ENCODE measurements at regions not wholly inside any gene's neighbourhood (a gene's known extent, or its start where the extent isn't known, plus 50 kb on each side); places are given as distances from the start of the nearest gene placed in this dataset.

- Histone ChIP-seq H4K20me1 (ENCODE audit: low read depth) (no peaks in the 10 kb centered on the region), H3K9me3 (ENCODE audit: low read depth) (no peaks in the 10 kb centered on the region), H3K4me3 (no peak overlapping the region), H3K4me1 (peaks cover 9% of the 10 kb centered on the region), H3F3A (ENCODE audit: low read depth) (no peaks in the 10 kb centered on the region), H3K27me3 (no peaks in the 10 kb centered on the region), H2AFZ (replicated peaks) (no peak overlapping the region), H3K9ac (no peak overlapping the region), H3K79me2 (ENCODE audit: low read depth) (no peaks in the 10 kb centered on the region), H3K4me2 (no peak overlapping the region), H3K27ac (no peak overlapping the region), H3K36me3 (no peaks in the 10 kb centered on the region)
- Mint-ChIP-seq H3K4me3 (no peak overlapping the region), H3K36me3 (no peaks in the 10 kb centered on the region), H3K27ac (no peak overlapping the region), H3K4me1 (peaks cover 9% of the 10 kb centered on the region), H3K27me3 (ENCODE audit: insufficient read depth, low read depth) (no peaks in the 10 kb centered on the region), H3K9me3 (no peaks in the 10 kb centered on the region)
- TF ChIP-seq CTCF (IDR thresholded peaks at IDR 0.05), result no peak
- TF ChIP-seq EZH2phosphoT487 (IDR thresholded peaks at IDR 0.05), result no peak
- no peak for TF ChIP-seq EZH2 (IDR thresholded peaks at IDR 0.05)
- no peak for DNase-seq (ENCODE audit: low spot score)
Observed at GRCh38 chr9:79812507-79813257, 240.9 kb downstream of the TLE4 start.

GRCh38 chr9:79812099-79812498 lies 240.3 kb downstream of the TLE4 start:
- Mint-ChIP-seq H3K4me1 (peaks cover 6% of the 10 kb centered on the region), H3K36me3 (no peaks in the 10 kb centered on the region), H3K4me3 (no peak overlapping the region), H3K9me3 (no peaks in the 10 kb centered on the region), H3K27me3 (ENCODE audit: insufficient read depth, low read depth) (no peaks in the 10 kb centered on the region), H3K27ac (no peak overlapping the region)
- Histone ChIP-seq H3F3A (ENCODE audit: low read depth) (no peaks in the 10 kb centered on the region), H3K4me1 (peaks cover 5% of the 10 kb centered on the region), H3K4me3 (no peak overlapping the region), H3K27ac (no peak overlapping the region), H3K4me2 (no peak overlapping the region), H3K79me2 (ENCODE audit: low read depth) (no peaks in the 10 kb centered on the region), H3K9ac (no peak overlapping the region), H3K36me3 (no peaks in the 10 kb centered on the region), H4K20me1 (ENCODE audit: low read depth) (no peaks in the 10 kb centered on the region), H3K27me3 (no peaks in the 10 kb centered on the region), H3K9me3 (ENCODE audit: low read depth) (no peaks in the 10 kb centered on the region), H2AFZ (replicated peaks) (no peak overlapping the region)
- no peak for DNase-seq (ENCODE audit: low spot score)
- TF ChIP-seq EZH2 (IDR thresholded peaks at IDR 0.05), result no peak
- TF ChIP-seq CTCF (IDR thresholded peaks at IDR 0.05), result no peak
- TF ChIP-seq EZH2phosphoT487 (IDR thresholded peaks at IDR 0.05), result no peak

- Histone ChIP-seq H3K9me3 (ENCODE audit: low read depth) (no peaks in the 10 kb centered on the region), H3K9ac (no peak overlapping the region), H3F3A (ENCODE audit: low read depth) (no peaks in the 10 kb centered on the region), H3K27ac (no peak overlapping the region), H3K4me2 (no peak overlapping the region), H3K4me1 (peaks cover 5% of the 10 kb centered on the region), H2AFZ (replicated peaks) (no peak overlapping the region), H3K36me3 (no peaks in the 10 kb centered on the region), H4K20me1 (ENCODE audit: low read depth) (no peaks in the 10 kb centered on the region), H3K27me3 (no peaks in the 10 kb centered on the region), H3K79me2 (ENCODE audit: low read depth) (no peaks in the 10 kb centered on the region), H3K4me3 (no peak overlapping the region)
- no peak overlapping the region for H3K27ac Mint-ChIP-seq
- no peaks in the 10 kb centered on the region for H3K36me3 Mint-ChIP-seq
- H3K4me3 Mint-ChIP-seq, result no peak overlapping the region
- H3K27me3 Mint-ChIP-seq (ENCODE audit: insufficient read depth, low read depth), result no peaks in the 10 kb centered on the region
- DNase-seq (ENCODE audit: low spot score), result no peak
- no peaks in the 10 kb centered on the region for H3K9me3 Mint-ChIP-seq
- TF ChIP-seq EZH2phosphoT487 (IDR thresholded peaks at IDR 0.05) (no peak), CTCF (IDR thresholded peaks at IDR 0.05) (no peak), EZH2 (IDR thresholded peaks at IDR 0.05) (no peak)
- peaks cover 6% of the 10 kb centered on the region for H3K4me1 Mint-ChIP-seq
Observed at GRCh38 chr9:79809931-79810330, 238.2 kb downstream of the TLE4 start.

Data from neural progenitor cell (in vitro differentiated cells).